CD14-positive monocyte (primary cell): ENCODE measurements at regions not wholly inside any gene's neighbourhood (a gene's known extent, or its start where the extent isn't known, plus 50 kb on each side); places are given as distances from the start of the nearest gene placed in this dataset.

Experiments
- DNase-seq, 3 donors: peaks; one replicate each; pipeline ENCODE4 v3.0.0-alpha.2; 2011 to 2022
- H2AFZ ChIP-seq: 2 replicates; pipeline ENCODE4 v1.6.0; 2012; ENCODE audit warnings: mild to moderate bottlenecking, low read depth, low read length, inconsistent platforms; ENCODE audit not compliant: insufficient read depth, poor library complexity, severe bottlenecking
- H3K27ac ChIP-seq, 2 donors: 1 replicate in 1 of 2; 2 replicates in 1 of 2; pipeline ENCODE4 v1.5.1; 2012 to 2013; ENCODE audit warnings: low read length in 2 of 2, control low read depth in 1 of 2, inconsistent platforms in 1 of 2, low read depth in 1 of 2, mild to moderate bottlenecking in 1 of 2
- H3K27me3 ChIP-seq, 2 donors: one replicate each; pipeline versions ENCODE4 v1.6.0 to v1.6.1; 2011 to 2013; ENCODE audit warnings: low read length in 2 of 2; ENCODE audit not compliant: control insufficient read depth in 2 of 2, insufficient read depth in 2 of 2
- H3K36me3 ChIP-seq, 2 donors: replicated peaks in 1 of 2; 1 replicate in 1 of 2; 2 replicates in 1 of 2; pipeline versions ENCODE4 v1.5.1 to v1.6.1; 2012 to 2013; ENCODE audit warnings: low read length in 2 of 2, control low read depth in 1 of 2, inconsistent platforms in 1 of 2, mild to moderate bottlenecking in 1 of 2; ENCODE audit not compliant: insufficient read depth in 2 of 2, control insufficient read depth in 1 of 2
- H3K4me1 ChIP-seq, 2 donors: 1 replicate in 1 of 2; 2 replicates in 1 of 2; pipeline versions ENCODE4 v1.5.1 to v1.6.1; 2012 to 2013; ENCODE audit warnings: low read length in 2 of 2, control low read depth in 1 of 2, inconsistent platforms in 1 of 2, mild to moderate bottlenecking in 1 of 2, moderate library complexity in 1 of 2; ENCODE audit not compliant: insufficient read depth in 2 of 2, control insufficient read depth in 1 of 2
- H3K4me2 ChIP-seq: replicated peaks from 2 replicates; pipeline ENCODE3; 2012; ENCODE audit warnings: low read length, moderate library complexity, mild to moderate bottlenecking; ENCODE audit not compliant: poor library complexity, severe bottlenecking; ENCODE audit errors: extremely low read depth
- H3K4me3 ChIP-seq, 3 experiments: fragments of 200-600 bp in 1 of 3; sonication (generic) in 1 of 3; replicated peaks in 1 of 3; 1 replicate in 2 of 3; 2 replicates in 1 of 3; pipeline ENCODE4 v1.5.1; 2011 to 2013; ENCODE audit warnings: low read length in 3 of 3, mild to moderate bottlenecking in 3 of 3, control low read depth in 2 of 3, low read depth in 2 of 3, inconsistent platforms in 1 of 3, moderate library complexity in 1 of 3
- H3K79me2 ChIP-seq: 2 replicates; pipeline ENCODE4 v1.6.0; 2012; ENCODE audit warnings: mild to moderate bottlenecking, control low read depth, inconsistent platforms, low read length, moderate library complexity; ENCODE audit not compliant: insufficient read depth
- H3K9ac ChIP-seq: 2 replicates; pipeline ENCODE4 v1.6.0; 2017; ENCODE audit warnings: low read length, mild to moderate bottlenecking; ENCODE audit not compliant: insufficient read depth, poor library complexity, severe bottlenecking
- H3K9me3 ChIP-seq, 2 donors: replicated peaks in 1 of 2; 1 replicate in 1 of 2; 2 replicates in 1 of 2; pipeline versions ENCODE4 v1.5.1 to v1.6.1; 2012 to 2013; ENCODE audit warnings: low read length in 2 of 2, control low read depth in 1 of 2; ENCODE audit not compliant: control insufficient read depth in 1 of 2, insufficient read depth in 1 of 2
- H4K20me1 ChIP-seq: 2 replicates; pipeline ENCODE4 v1.6.0; 2012; ENCODE audit warnings: mild to moderate bottlenecking, low read length, control low read depth, moderate library complexity; ENCODE audit not compliant: insufficient read depth
- H3K27ac Mint-ChIP-seq, 7 donors: one replicate each; pipeline ENCODE4 v1.8.0; 2020; ENCODE audit warnings: mild to moderate bottlenecking in 7 of 7, mixed read lengths in 7 of 7, moderate library complexity in 6 of 7, inconsistent platforms in 2 of 7
- H3K27me3 Mint-ChIP-seq, 3 donors: one replicate each; pipeline ENCODE4 v1.8.0; 2021 to 2022; ENCODE audit warnings: low read depth in 3 of 3, mild to moderate bottlenecking in 3 of 3, mixed read lengths in 3 of 3, moderate library complexity in 3 of 3, inconsistent platforms in 1 of 3
- H3K36me3 Mint-ChIP-seq, 2 donors: one replicate each; pipeline ENCODE4 v1.8.0; 2020; ENCODE audit warnings: mixed read lengths in 2 of 2, inconsistent platforms in 1 of 2, mild to moderate bottlenecking in 1 of 2
- H3K4me1 Mint-ChIP-seq: one replicate; pipeline ENCODE4 v1.8.0; 2020; ENCODE audit warnings: mild to moderate bottlenecking, mixed read lengths
- H3K4me3 Mint-ChIP-seq, 2 donors: one replicate each; pipeline ENCODE4 v1.8.0; 2020; ENCODE audit warnings: mild to moderate bottlenecking in 2 of 2, mixed read lengths in 2 of 2, moderate library complexity in 1 of 2
- H3K9me3 Mint-ChIP-seq, 7 donors: one replicate each; pipeline ENCODE4 v1.8.0; 2020 to 2022; ENCODE audit warnings: mixed read lengths in 7 of 7, mild to moderate bottlenecking in 6 of 7, moderate library complexity in 6 of 7, inconsistent platforms in 2 of 7
- CTCF ChIP-seq: fragments of 200-600 bp; IDR thresholded peaks from one replicate; pipeline ENCODE4 v1.8.0; 2022; ENCODE audit warnings: antibody characterized with exemption, mild to moderate bottlenecking
- WGBS: methylation state at CpG from one replicate; pipeline ENCODE4 v1.1.5; 2013; ENCODE audit warnings: missing lambda C conversion rate; ENCODE audit not compliant: insufficient coverage; 5-methylcytosine and 5-hydroxymethylcytosine counted together
- intact Hi-C, 2 donors: fragments of 100-400 bp; cut with micrococcal nuclease; formaldehyde crosslinking; loops; one replicate each; pipeline versions ENCODE4 v1.15.0 to v1.15.1; 2023

GRCh38 chr20:58001946-58002345 lies 226.5 kb downstream of the ANKRD60 start:
- no peak overlapping the region for H3K4me3 ChIP-seq
- H3K9ac ChIP-seq, result no peak overlapping the region
- TF ChIP-seq CTCF, result no peak
- no peak overlapping the region for H3K4me3 Mint-ChIP-seq
- no peaks in the 10 kb centered on the region for H3K27me3 ChIP-seq
- H3K79me2 ChIP-seq, result no peaks in the 10 kb centered on the region
- 96% methylated on average over 3 of the region's 3 CpGs for WGBS
- H2AFZ ChIP-seq, result no peak overlapping the region
- H3K36me3 Mint-ChIP-seq, result peaks cover 3 to 5% of the 10 kb centered on the region in 2 donors
- peaks cover 35 to 36% of the 10 kb centered on the region in 2 donors for H3K4me1 ChIP-seq
- no peaks in the 10 kb centered on the region for H3K36me3 ChIP-seq
- H3K27me3 Mint-ChIP-seq, result peaks cover 2 to 5% (median 5%) of the 10 kb centered on the region in 3 donors
- peaks cover 43% of the 10 kb centered on the region for H3K4me1 Mint-ChIP-seq
- H3K9me3 Mint-ChIP-seq, result peaks cover 0 to 6% (median 0%) of the 10 kb centered on the region in 7 donors
- no peak for DNase-seq
- intact Hi-C loops, result no loop called here
- no peak overlapping the region for H3K27ac ChIP-seq
- H3K4me2 ChIP-seq, result no peak overlapping the region
- no peak overlapping the region for H3K27ac Mint-ChIP-seq
- H4K20me1 ChIP-seq, result no peaks in the 10 kb centered on the region
- H3K9me3 ChIP-seq, result peaks cover 0 to 5% of the 10 kb centered on the region in 2 donors

- Mint-ChIP-seq H3K27ac (no peak overlapping the region), H3K36me3 (peaks cover 3 to 5% of the 10 kb centered on the region in 2 donors), H3K9me3 (peaks cover 0 to 6% (median 0%) of the 10 kb centered on the region in 7 donors), H3K4me3 (no peak overlapping the region), H3K27me3 (peaks cover 2 to 5% (median 5%) of the 10 kb centered on the region in 3 donors), H3K4me1 (peaks cover 47% of the 10 kb centered on the region)
- Histone ChIP-seq H3K4me3 (no peak overlapping the region), H3K36me3 (no peaks in the 10 kb centered on the region), H3K4me2 (no peak overlapping the region), H4K20me1 (no peaks in the 10 kb centered on the region), H3K4me1 (peaks cover 39 to 42% of the 10 kb centered on the region in 2 donors), H3K9ac (no peak overlapping the region), H3K27me3 (no peaks in the 10 kb centered on the region), H3K79me2 (no peaks in the 10 kb centered on the region), H2AFZ (no peak overlapping the region), H3K27ac (no peak overlapping the region), H3K9me3 (peaks cover 0 to 5% of the 10 kb centered on the region in 2 donors)
- WGBS, result 94% methylated on average over 9 of the region's 13 CpGs
- intact Hi-C loops, result no loop called here
- no peak for TF ChIP-seq CTCF
- no peak for DNase-seq
Measured at GRCh38 chr20:58001381-58001780, 227.1 kb downstream of the ANKRD60 start.
